WTC11 (cell line): ENCODE measurements at regions not wholly inside any gene's neighbourhood (a gene's known extent, or its start where the extent isn't known, plus 50 kb on each side); places are given as distances from the start of the nearest gene placed in this dataset.

ENCODE experiments used
- AFF4 ChIP-seq: sonication (generic); formaldehyde crosslinking; IDR thresholded peaks from 2 replicates; pipeline ENCODE4 v1.8.1; 2023; ENCODE audit warnings: mild to moderate bottlenecking, missing genetic modification reagents, borderline replicate concordance
- ATF3 ChIP-seq: sonication (generic); formaldehyde crosslinking; conservative IDR thresholded peaks from 2 replicates; pipeline ENCODE4 v1.8.1; 2022; ENCODE audit warnings: mild to moderate bottlenecking, missing genetic modification reagents
- CTCF ChIP-seq: fragments of 200-600 bp; IDR thresholded peaks from 2 replicates; pipeline ENCODE4 v1.8.0; 2022; ENCODE audit warnings: antibody characterized with exemption
- E2F5 ChIP-seq: sonication (generic); formaldehyde crosslinking; IDR thresholded peaks from 2 replicates; pipeline ENCODE4 v1.8.1; 2022; ENCODE audit warnings: mild to moderate bottlenecking, moderate library complexity, missing genetic modification reagents
- GRHL2 ChIP-seq: fragments of 250-450 bp; sonication (Bioruptor Pico); IDR thresholded peaks from 2 replicates; pipeline ENCODE4 v1.8.0; 2022; ENCODE audit warnings: mild to moderate bottlenecking, moderate library complexity; ENCODE audit not compliant: insufficient replicate concordance, severe bottlenecking
- IRF1 ChIP-seq: sonication (generic); formaldehyde crosslinking; IDR thresholded peaks from 2 replicates; pipeline ENCODE4 v1.8.0; 2023; ENCODE audit warnings: missing genetic modification reagents
- MAX ChIP-seq: sonication (generic); formaldehyde crosslinking; IDR thresholded peaks from 2 replicates; pipeline ENCODE4 v1.8.0; 2022; ENCODE audit warnings: mild to moderate bottlenecking, missing genetic modification reagents
- NR1H2 ChIP-seq: sonication (generic); formaldehyde crosslinking; IDR thresholded peaks from 2 replicates; pipeline ENCODE4 v1.9.0; 2021; ENCODE audit warnings: mild to moderate bottlenecking, moderate library complexity, missing genetic modification reagents
- SOX15 ChIP-seq: fragments of 250-450 bp; sonication (Bioruptor Pico); IDR thresholded peaks from 2 replicates; pipeline ENCODE4 v1.9.0; 2021; ENCODE audit warnings: mild to moderate bottlenecking
- SP1 ChIP-seq: sonication (generic); formaldehyde crosslinking; conservative IDR thresholded peaks from 2 replicates; pipeline ENCODE4 v1.8.1; 2022; ENCODE audit warnings: missing genetic modification reagents
- ZNF263 ChIP-seq: sonication (generic); formaldehyde crosslinking; IDR thresholded peaks from 2 replicates; pipeline ENCODE4 v1.8.1; 2022; ENCODE audit warnings: low read depth, mild to moderate bottlenecking, moderate library complexity, missing genetic modification reagents
- ZNF317 ChIP-seq: sonication (generic); formaldehyde crosslinking; IDR thresholded peaks from 2 replicates; pipeline ENCODE4 v1.8.1; 2023; ENCODE audit warnings: low read depth, mild to moderate bottlenecking, moderate library complexity, missing genetic modification reagents, borderline replicate concordance
- ZNF512 ChIP-seq: sonication (generic); formaldehyde crosslinking; IDR thresholded peaks from 2 replicates; pipeline ENCODE4 v1.8.1; 2022; ENCODE audit warnings: missing genetic modification reagents, borderline replicate concordance

GRCh38 chr12:107241411-107241810 lies 148.1 kb upstream of the CRY1 start:
- TF ChIP-seq E2F5 (no peak), CTCF (no peak), ATF3 (CRISPR knock-in tag) (no peak), ZNF263 (no peak), AFF4 (CRISPR knock-in tag) (no peak), MAX (CRISPR knock-in tag) (no peak), SP1 (no peak), GRHL2 (CRISPR knock-in tag) (no peak), ZNF512 (CRISPR knock-in tag) (no peak), NR1H2 (no peak), SOX15 (CRISPR knock-in tag) (no peak), ZNF317 (CRISPR knock-in tag) (no peak), IRF1 (CRISPR knock-in tag) (no peak)
